Astrocyte of the spinal cord (primary cell): ENCODE measurements at regions not wholly inside any gene's neighbourhood (a gene's known extent, or its start where the extent isn't known, plus 50 kb on each side); places are given as distances from the start of the nearest gene placed in this dataset.

Experiments
- DNase-seq: peaks from one replicate; pipeline ENCODE4 v3.0.0; 2011; ENCODE audit warnings: low read depth, low spot score
- H3K4me3 ChIP-seq: 2 replicates; pipeline ENCODE4 v1.5.1; 2011; ENCODE audit warnings: low read depth, mild to moderate bottlenecking, low read length, moderate library complexity
- CTCF ChIP-seq: IDR thresholded peaks from 2 replicates; pipeline ENCODE4 v1.5.1; 2012; ENCODE audit warnings: low read depth, mild to moderate bottlenecking, low read length, inconsistent platforms
- in situ Hi-C: cut with HindIII; loops from 2 replicates; pipeline ENCODE4 v1.10.0; 2017; ENCODE audit warnings: low sequenced_read_pairs

GRCh38 chr20:63085151-63085861, 78.5 kb upstream of the BHLHE23 start:
- DNase-seq, result no peak
- no peak for TF ChIP-seq CTCF
- no peak overlapping the region for H3K4me3 ChIP-seq

GRCh38 chr20:63084563-63084927, 77.8 kb upstream of the BHLHE23 start:
- no peak for DNase-seq
- in situ Hi-C loops, result no loop called here
- no peak overlapping the region for H3K4me3 ChIP-seq
- TF ChIP-seq CTCF, result no peak

More at GRCh38 chr20:63085151-63085861, 78.5 kb upstream of the BHLHE23 start:
- in situ Hi-C loops, result no loop called here

GRCh38 chr20:63083831-63084562, 77.2 kb upstream of the BHLHE23 start:
- no peak overlapping the region for H3K4me3 ChIP-seq
- no peak for TF ChIP-seq CTCF
- in situ Hi-C loops, result no loop called here
- DNase-seq, result no peak

GRCh38 chr20:63082939-63083735, 76.4 kb upstream of the BHLHE23 start:
- in situ Hi-C loops, result no loop called here
- TF ChIP-seq CTCF, result no peak
- H3K4me3 ChIP-seq, result no peak overlapping the region
- DNase-seq, result no peak

GRCh38 chr20:63082308-63082938, 75.7 kb upstream of the BHLHE23 start:
- in situ Hi-C loops, result no loop called here
- no peak for TF ChIP-seq CTCF
- no peak overlapping the region for H3K4me3 ChIP-seq
- DNase-seq, result peak; percentile 19

- DNase-seq, result no peak
- in situ Hi-C loops, result no loop called here
- no peak for TF ChIP-seq CTCF
- H3K4me3 ChIP-seq, result no peak overlapping the region
Observed at GRCh38 chr20:63081831-63082230, 75.1 kb upstream of the BHLHE23 start.
